Stimulated activated CD8-positive, alpha-beta memory T cell treated with anti-CD3 and anti-CD28 coated beads, Interleukin-7, amount 100 ng/mL, for 4 hours (primary cell): ENCODE measurements at regions not wholly inside any gene's neighbourhood (a gene's known extent, or its start where the extent isn't known, plus 50 kb on each side); places are given as distances from the start of the nearest gene placed in this dataset.
"Not testable (repeated sequence)": the region's sequence is repeated elsewhere in the genome, so short reads cannot be mapped to it uniquely, and the experiment has no call there.

ENCODE experiments used
- DNase-seq, 2 donors: peaks; one replicate each; pipeline ENCODE4 v3.0.0-alpha.2; 2020; ENCODE audit warnings: low read depth in 2 of 2

- no peak for DNase-seq
Measured at GRCh38 chr5:135157421-135158313, 123.6 kb upstream of the PITX1 start.

GRCh38 chr5:135156715-135157404 is 122.8 kb upstream of the PITX1 start:
- no peak for DNase-seq

- DNase-seq = no peak
Measured at GRCh38 chr5:135156337-135156714, 122.3 kb upstream of the PITX1 start.

GRCh38 chr5:135155616-135156214 is 121.7 kb upstream of the PITX1 start:
- DNase-seq = no peak

- DNase-seq = no peak
Measured at GRCh38 chr5:135154961-135155360, 120.9 kb upstream of the PITX1 start.

- no peak for DNase-seq
Measured at GRCh38 chr5:135154197-135154596, 120.2 kb upstream of the PITX1 start.

- no peak for DNase-seq
Measured at GRCh38 chr5:135153661-135154060, 119.6 kb upstream of the PITX1 start.

DNA sequence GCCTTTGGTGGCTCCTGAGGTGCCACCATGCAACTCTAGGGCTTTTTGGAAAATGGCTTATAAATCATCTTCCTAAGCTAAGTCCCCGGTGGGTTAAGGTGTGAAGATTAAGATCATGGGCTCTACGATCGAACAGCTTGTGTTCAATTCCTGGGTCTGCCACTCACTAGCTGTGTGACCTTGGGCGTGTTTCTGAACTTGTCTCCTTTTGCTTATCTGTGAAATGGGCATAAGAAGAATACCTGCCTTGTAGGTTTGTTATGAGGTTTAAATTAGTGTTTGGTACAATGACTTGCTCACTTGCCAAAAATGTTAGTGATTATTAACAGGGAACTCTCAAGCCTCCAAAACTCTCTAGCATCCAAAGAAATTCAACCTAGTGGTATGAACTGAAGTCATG is 119.2 kb upstream of the PITX1 start:
- no peak for DNase-seq

DNA sequence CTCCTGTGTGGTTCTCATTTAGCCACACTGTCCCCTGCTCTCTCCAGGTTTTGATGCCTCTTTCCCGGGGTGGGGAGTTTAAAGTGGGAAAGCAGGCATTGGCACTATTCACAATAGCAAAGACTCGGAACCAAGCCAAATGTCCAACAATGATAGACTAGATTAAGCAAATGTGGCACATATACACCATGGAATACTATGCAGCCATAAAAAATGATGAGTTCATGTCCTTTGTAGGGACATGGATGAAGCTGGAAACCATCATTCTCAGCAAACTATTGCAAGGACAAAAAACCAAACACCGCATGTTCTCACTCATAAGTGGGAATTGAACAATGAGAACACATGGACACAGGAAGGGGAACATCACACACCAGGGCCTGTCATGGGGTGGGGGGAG is 117.6 kb upstream of the PITX1 start:
- DNase-seq = not testable (repeated sequence)

DNA sequence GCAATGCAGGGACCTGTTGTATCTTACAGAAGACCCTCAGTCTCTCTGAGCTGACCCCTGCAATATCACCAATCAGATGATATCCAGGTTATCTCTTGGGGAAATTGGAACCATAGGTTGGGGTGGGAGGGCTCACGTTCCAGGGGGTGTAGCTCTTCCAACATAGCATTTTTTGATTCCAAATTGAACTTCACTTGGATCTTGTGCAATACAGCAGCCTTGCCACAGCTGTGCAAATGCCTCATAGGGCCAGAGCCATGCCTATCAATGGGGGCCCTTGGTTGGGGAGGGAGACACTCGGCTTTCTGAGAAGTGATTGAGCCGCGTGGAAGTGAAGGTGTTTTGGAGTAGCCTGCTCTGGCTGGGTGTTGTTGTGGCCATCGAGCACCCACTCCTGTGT is 117.2 kb upstream of the PITX1 start:
- DNase-seq = no peak

DNA sequence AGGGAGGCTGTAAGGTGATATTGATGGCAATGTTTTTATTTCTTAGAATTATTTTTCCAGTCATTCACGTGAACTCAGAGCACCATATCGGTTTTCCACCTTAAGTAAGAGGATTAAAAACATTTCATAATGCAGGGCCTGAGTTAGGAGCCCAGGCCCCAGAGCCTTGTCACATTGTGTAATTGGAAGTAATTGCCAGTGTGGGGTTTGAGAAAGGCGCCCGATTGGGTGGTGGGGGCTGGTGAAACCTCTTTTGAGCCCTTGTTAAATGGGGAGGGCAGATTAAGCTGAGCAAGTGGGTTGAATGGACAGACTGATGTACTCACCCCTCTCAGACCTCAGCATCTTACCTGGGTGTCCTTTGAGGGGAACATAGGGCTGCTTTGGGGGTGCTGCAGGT is 116.7 kb upstream of the PITX1 start:
- no peak for DNase-seq

- DNase-seq = no peak
Measured at GRCh38 chr5:135149956-135150723, 116.1 kb upstream of the PITX1 start.

DNA sequence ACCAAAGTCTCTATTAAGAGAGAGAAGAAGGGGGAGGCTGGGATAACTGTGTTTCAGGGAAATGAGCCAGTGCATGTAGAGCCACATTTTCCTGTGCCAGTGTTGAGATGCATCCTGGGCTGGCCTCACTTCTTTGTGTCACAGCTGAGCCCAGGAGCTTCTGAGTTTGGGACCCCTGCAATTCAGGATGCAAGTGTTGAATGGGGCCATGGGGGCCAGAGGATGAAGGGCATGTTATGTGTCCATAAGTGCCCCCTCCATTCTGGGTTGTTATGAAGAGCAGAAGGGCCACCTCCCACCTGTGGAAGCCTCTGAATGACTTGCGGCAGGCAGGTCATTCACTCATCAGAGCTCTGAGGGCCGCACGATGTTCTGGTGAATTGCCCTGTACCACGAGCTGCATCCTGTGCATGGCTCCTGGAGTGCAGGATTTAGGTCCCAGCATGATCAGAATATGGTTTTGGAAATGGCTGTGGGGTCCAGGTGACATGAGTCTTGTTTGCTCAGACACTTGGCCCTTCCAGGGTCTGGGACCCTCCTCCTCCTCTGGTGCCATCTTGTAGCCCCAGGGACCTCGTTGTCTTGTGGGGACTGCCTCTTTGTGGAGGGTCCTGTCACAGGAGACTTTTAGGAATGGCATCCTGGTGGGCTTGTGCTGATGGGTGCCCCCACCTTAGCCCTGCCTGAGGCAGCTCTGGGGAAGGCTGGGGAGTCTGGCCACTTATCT is 115.4 kb upstream of the PITX1 start:
- DNase-seq = no peak

DNA sequence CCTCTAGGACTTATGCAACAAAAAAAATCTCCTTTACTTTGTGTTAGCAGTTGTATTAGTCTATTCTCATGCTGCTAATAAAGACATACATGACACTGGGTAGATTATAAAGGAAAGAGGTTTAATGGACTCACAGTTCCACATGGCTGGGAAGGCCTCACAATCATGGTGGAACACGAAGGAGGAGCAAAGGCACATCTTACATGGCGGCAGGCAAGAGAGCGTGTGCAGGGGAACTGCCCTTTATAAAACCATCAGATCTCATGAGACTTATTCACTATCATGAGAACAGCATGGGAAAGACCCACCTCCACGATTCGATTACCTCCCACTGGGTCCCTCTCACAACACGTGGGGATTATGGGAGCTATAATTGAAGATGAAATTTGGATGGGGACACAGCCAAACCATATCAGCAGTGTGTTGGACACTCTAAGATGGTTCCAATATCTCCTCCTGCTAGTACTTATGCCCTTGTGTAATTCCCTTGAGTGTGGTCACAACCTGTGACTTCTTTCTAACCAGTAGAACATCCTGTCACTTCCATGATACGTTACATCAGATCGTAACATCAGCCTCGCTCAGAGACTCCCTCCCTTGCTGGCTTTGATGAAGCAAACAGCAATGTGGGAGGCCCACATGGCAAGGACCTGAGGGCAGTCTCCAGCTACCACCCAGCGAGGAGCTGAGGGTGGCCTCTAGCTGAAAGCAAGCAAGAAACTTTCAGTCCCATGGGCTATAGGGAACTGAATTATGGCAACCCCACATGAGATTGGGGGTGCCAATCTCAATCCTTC is 113.5 kb upstream of the PITX1 start:
- no peak for DNase-seq

GRCh38 chr5:135145985-135146384 is 112.0 kb upstream of the PITX1 start:
- DNase-seq = no peak

DNA sequence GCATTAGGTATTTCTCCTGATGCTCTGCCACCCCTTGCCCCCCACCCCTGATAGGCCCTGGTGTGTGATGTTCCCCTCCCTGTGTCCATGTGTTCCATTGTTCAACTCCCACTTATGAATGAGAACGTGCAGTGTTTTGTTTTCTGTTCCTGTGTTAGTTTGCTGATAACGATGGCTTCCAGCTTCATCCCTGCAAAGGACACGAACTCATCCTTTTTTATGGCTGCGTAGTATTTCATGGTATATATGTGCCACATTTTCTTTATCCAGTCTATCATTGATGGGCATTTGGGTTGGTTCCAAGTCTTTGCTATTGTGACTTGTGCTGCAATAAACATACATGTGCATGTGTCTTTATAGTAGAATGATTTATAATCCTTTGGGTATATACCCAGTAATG is 109.7 kb upstream of the PITX1 start:
- not testable (repeated sequence) for DNase-seq

GRCh38 chr5:135141303-135142268 is 107.6 kb upstream of the PITX1 start:
- DNase-seq = no peak

DNA sequence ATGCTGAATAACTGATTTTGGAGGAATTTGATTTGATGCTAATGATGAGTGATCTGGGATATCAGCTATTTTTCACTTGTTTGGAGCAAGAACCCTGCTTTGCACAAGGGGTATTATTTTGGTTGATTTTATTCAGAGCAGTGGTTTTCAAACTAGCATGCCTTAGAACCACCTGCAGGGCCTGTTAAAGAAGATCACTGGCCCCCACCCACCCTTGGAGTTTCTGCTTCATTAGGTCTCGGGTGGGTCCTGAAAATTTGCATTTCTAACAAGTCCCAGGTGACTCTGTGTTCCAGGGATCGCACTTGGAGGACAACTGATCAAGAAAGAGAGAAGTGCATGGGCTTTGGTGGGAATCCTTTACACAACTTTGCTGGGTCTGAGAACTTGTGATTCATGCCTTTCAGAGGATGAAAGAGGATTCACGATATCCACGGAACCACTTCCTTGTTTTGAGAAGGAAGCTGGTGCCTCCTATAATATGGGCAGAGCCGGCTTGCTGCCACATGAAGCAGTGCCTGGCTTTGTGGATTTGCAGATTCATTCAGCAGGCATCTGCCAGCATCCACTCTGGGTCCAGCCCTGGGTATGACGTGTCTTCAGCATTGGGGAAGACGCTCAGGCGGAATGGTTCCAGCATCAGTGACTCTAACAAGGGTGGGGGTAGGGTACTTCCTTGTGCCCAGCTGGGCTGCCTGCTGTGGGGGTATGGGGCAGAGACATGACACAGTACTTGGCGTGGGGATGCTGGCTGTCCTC is 106.6 kb upstream of the PITX1 start:
- no peak for DNase-seq
